HL-60 (cell line): ENCODE measurements at regions not wholly inside any gene's neighbourhood (a gene's known extent, or its start where the extent isn't known, plus 50 kb on each side); places are given as distances from the start of the nearest gene placed in this dataset.

Experiments used
- DNase-seq, 2 experiments: peaks; one replicate each; pipeline ENCODE4 v3.0.0-alpha.2; 2010 to 2020; ENCODE audit warnings: low read depth in 1 of 2, low spot score in 1 of 2
- H3K27ac ChIP-seq: fragments of 250-450 bp; sonication (Bioruptor Pico); replicated peaks from 2 replicates; pipeline ENCODE4 v1.5.1; 2020; ENCODE audit warnings: mild to moderate bottlenecking, moderate library complexity
- H3K27me3 ChIP-seq: fragments of 250-450 bp; sonication (Bioruptor Pico); 2 replicates; pipeline ENCODE4 v1.5.1; 2021; ENCODE audit warnings: mild to moderate bottlenecking, moderate library complexity; ENCODE audit not compliant: insufficient read depth, poor library complexity, severe bottlenecking
- H3K4me3 ChIP-seq: replicated peaks from 2 replicates; pipeline ENCODE4 v1.5.1; 2011; ENCODE audit warnings: mild to moderate bottlenecking, control low read depth, low read length; ENCODE audit not compliant: insufficient read depth
- GABPA ChIP-seq: IDR thresholded peaks from 2 replicates; pipeline ENCODE4 v1.6.1; 2012; ENCODE audit warnings: low read depth
- POLR2AphosphoS5 ChIP-seq: IDR thresholded peaks from 2 replicates; pipeline ENCODE4 v1.6.1; 2012; ENCODE audit warnings: low read depth
- REST ChIP-seq: IDR thresholded peaks from 2 replicates; pipeline ENCODE4 v1.6.1; 2012; ENCODE audit warnings: low read depth; ENCODE audit not compliant: insufficient replicate concordance
- SPI1 ChIP-seq: IDR thresholded peaks from 2 replicates; pipeline ENCODE4 v1.6.1; 2012; ENCODE audit warnings: low read depth, mild to moderate bottlenecking, borderline replicate concordance
- TF ChIP-seq, protein P1 (sequence below): IDR thresholded peaks from one replicate; pipeline ENCODE4 v1.5.1; 2011; ENCODE audit warnings: low read length, control low read depth, inconsistent platforms; ENCODE audit not compliant: insufficient read depth

DNA sequence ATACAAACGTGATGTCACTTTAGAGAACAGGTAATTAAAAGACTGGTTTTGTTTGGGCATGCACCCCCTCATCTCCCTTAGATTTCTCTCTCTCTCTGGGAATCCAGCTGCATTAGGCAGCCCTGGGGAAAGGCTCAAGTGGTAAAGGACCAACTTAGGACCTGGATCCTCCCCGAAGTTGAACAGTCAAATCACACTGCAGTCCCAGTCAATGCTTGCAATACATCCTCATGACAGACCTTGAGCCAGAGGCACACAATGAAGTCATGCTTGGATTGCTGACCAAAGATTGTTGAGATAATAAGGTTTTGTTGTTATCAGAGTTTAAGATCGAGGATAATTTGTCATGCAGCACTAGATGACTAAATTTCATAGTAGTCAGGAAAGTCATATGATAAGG lies 1285.8 kb upstream of the NCAM2 start:
- Histone ChIP-seq H3K27ac (no peak overlapping the region), H3K4me3 (no peak overlapping the region), H3K27me3 (no peaks in the 10 kb centered on the region)
- DNase-seq = no peak
- TF ChIP-seq GABPA (no peak), REST (no peak), SPI1 (no peak), POLR2AphosphoS5 (no peak)
- TF ChIP-seq, protein P1, sequence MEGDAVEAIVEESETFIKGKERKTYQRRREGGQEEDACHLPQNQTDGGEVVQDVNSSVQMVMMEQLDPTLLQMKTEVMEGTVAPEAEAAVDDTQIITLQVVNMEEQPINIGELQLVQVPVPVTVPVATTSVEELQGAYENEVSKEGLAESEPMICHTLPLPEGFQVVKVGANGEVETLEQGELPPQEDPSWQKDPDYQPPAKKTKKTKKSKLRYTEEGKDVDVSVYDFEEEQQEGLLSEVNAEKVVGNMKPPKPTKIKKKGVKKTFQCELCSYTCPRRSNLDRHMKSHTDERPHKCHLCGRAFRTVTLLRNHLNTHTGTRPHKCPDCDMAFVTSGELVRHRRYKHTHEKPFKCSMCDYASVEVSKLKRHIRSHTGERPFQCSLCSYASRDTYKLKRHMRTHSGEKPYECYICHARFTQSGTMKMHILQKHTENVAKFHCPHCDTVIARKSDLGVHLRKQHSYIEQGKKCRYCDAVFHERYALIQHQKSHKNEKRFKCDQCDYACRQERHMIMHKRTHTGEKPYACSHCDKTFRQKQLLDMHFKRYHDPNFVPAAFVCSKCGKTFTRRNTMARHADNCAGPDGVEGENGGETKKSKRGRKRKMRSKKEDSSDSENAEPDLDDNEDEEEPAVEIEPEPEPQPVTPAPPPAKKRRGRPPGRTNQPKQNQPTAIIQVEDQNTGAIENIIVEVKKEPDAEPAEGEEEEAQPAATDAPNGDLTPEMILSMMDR = no peak

- DNase-seq = no peak
- no peaks in the 10 kb centered on the region for H3K27me3 ChIP-seq
- H3K4me3 ChIP-seq = no peak overlapping the region
- no peak for TF ChIP-seq SPI1
- no peak for TF ChIP-seq POLR2AphosphoS5
- TF ChIP-seq REST = no peak
- no peak for TF ChIP-seq GABPA
- TF ChIP-seq, protein P1 = no peak
- no peak overlapping the region for H3K27ac ChIP-seq
Measured at GRCh38 chr21:19713313-19713712, 1284.9 kb upstream of the NCAM2 start.

DNA sequence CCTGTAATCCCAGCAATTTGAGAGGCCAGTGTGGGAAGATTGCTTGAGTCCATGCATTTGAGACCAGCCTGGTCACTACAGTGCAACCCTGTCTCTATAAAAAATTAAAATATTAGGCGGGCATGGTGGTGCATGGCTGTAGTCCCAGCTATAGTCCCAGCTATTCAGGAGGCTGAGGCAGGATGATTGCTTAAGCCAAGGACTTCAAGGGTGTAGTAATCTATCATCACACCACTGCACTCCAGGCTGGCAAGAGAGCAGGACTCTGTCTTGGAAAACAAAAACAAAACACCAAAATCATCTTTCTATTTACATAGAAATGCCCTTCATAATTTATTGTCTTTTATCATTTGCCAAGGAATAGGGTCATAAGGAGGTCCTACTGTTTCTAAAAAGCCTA lies 1274.1 kb upstream of the NCAM2 start:
- no peak overlapping the region for H3K27ac ChIP-seq
- no peak overlapping the region for H3K4me3 ChIP-seq
- no peak for DNase-seq
- TF ChIP-seq POLR2AphosphoS5 (no peak), REST (no peak), SPI1 (no peak), GABPA (no peak)
- TF ChIP-seq, protein P1 = no peak
- H3K27me3 ChIP-seq = no peaks in the 10 kb centered on the region
